ENCODE measurements at regions not wholly inside any gene's neighbourhood (a gene's known extent, or its start where the extent isn't known, plus 50 kb on each side); places are given as distances from the start of the nearest gene placed in this dataset.

DNA sequence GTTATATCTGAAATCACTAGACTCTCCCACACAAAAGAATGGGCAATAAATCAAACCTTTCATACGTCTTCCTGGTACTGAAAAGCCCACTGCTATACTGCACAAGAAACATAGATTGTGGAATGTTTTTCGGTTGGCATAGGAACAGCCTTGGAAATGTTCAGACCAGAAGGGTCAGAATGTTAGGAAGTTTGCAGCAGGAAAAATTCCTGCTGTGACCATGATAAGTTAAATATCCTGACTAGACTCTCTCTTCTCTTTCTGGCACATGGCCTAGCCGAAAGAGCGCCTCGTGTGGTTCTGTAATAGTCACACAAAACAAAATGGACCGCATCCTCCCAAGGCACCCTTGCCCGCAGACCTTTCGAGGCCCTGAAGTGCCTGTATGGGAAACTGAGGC lies 427.2 kb downstream of the COG6 start:
- no peak for DNase-seq

DNA sequence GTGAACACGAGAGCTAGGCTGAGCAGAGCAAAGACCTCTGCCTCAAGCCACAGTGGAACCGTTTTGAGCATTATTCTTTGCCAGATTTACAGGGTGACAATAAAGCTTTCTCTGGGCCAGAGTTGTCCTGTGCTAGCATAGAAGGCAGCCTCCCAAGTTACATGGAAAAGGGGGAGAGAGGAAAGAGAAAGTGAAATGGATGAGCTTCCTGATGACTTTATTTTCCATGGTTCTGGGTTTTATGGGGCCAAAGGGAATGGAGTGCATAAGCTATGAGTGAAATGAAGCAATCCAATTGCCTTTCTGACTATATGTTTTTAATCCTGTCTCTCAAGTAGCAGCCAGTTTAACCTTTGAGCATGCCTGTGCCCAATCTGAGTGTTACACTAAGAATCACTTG lies 428.4 kb downstream of the COG6 start:
- no peak for DNase-seq

DNA sequence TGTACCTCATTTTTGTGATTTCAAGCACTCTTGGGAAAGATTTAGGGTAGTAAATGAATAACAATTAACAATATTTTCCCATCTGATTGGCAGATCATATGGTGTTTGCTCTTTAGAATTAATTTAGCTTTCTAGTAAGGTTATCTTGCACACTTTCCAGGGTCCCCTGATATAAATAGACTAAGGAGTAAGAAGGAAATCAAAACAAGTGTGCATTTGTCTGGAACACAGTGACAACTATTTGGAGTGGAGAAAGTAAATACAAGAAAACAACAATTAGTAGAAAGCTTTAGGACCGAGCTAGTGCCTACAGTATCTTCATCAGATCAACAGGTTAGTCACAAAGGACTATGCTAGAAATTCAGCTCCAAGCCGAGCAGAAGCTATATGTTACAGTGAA lies 429.5 kb downstream of the COG6 start:
- DNase-seq, result no peak

DNA sequence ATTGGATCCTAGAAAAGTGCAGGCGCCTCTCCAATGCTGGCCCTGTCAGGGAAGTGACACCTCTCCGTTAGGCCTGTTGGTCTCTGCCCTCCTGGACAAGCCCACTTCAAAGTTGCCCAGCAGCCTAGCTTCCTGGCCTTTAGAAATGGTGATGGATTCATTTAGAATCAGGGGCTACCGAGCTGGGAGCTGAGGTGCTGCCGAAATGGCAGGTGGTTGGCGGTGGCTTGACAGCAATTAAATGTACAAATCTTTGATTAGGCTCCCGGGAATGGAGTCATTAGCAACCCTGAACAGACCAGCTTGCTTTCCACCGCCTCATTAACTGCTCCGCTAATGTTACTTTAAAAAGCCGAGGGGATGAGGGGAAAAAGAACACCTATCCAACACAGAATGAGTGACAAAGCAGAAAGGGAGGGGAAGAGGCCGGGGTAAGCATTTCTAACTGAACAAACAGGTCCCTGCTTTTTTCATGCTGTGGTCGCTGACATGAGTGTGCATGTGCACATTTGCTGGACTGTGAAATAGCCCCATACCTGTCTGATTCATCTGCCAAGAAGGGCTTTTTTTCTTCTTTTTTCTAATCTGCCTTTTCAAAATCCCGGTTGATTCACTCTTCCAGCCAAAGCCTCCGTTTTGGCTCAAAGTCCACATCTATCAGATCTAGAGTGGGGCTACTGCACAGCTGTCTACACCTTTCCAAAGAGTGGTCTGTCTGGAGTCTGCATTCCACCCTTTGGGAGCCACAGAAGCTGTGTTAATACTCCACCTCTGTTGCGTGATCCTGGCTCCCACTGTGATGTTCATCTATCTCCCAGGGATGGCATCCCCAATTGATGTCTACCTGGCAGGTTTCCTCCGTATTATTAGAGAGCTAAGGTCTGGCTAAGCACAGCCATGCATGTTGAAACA lies 431.9 kb downstream of the COG6 start:
- DNase-seq, result no peak

DNA sequence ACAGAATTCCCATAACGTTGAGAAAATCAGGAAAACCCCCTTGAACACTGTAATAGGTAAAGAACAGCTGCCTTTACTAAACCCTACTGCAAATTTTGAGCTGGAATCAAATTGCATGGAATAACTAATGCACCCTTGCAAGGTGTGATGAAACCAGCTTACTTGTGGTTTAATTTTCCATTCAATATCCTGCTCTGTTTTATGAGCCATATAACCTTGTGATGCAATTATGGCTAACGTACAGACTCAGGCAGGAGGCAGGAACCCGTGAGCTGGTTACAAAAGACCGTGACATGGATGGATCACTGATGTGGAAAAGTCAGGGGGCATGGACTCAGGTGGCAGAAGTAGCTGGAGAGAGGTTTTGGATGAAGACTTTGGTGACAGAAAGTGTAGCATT lies 438.6 kb downstream of the COG6 start:
- no peak for DNase-seq

DNA sequence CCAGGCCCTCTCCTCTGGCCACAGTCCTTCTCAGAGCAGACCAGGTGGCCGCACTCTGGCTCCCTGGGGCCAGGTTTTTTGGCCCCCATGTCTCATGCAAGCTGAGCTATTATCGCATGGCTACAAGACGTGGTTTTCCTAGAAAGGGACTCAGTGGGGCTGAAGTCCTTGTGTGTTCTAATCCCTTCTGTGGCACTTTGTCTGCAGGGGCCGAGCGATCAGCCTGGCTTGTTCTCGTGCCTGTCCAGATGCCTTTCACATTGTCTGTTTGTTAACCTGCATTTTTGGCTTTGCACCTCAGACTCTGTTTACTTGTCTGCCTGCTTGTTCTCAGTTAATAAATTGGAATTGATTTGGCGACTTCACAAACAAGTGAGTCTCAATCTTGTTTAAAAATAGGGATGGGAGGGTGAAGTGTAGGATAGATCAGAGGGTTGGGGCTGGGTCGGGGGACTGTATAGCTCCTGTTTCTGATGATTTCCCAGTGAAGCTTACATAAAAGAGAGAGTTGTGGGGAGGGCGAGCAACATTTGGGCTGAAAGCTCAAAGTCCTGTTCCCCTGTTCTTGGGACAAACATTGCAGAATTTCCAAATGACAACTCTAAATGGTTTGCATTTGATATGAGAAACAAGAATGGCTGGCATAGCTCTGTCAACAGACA lies 440.4 kb downstream of the COG6 start:
- no peak for DNase-seq

DNA sequence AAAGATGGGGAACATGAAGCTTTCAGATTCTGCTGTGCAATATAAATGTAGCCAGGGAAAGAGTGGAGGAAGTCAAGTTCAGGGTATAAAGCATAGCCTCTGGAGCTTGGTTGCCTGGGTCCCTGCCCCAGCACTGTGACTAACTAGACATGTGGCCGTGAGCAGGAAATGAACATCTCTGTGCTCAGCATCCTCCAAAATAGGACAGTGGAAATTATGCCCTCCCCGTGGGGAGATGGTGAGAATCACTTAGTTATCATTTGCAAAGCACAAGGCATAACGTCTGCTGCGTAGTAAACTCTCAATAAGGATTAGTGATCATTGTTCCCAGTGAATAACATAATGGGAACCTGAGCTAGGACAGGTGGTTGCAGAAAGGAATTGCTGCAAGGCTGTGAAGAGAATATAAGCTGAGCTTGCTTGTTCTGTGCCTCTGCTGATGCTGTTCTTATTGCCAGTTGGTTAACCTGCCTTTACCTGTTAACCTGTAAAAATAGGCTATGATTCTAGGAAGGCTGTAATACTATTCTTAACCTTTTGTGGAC lies 441.0 kb downstream of the COG6 start:
- peak; percentile 25 for DNase-seq

DNA sequence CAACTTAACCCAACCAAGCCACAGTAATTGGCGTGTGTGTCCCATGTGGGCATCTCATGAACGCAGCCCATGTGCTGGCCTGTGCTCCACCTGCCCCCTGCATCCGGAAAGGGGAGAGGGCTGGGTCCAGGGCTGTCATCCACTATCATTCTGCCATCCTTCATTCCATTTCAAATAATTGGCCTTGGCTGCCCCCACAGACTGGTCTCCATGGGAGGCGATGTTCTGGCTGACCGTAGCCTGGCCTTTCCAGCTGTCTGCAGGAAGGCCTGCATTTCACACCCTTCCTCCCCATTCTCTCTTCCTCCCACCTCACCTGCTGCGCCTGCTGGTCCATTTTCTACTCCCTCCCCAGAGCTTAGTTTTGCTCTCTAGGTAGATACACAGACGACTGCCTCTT lies 442.8 kb downstream of the COG6 start:
- DNase-seq, result no peak

DNA sequence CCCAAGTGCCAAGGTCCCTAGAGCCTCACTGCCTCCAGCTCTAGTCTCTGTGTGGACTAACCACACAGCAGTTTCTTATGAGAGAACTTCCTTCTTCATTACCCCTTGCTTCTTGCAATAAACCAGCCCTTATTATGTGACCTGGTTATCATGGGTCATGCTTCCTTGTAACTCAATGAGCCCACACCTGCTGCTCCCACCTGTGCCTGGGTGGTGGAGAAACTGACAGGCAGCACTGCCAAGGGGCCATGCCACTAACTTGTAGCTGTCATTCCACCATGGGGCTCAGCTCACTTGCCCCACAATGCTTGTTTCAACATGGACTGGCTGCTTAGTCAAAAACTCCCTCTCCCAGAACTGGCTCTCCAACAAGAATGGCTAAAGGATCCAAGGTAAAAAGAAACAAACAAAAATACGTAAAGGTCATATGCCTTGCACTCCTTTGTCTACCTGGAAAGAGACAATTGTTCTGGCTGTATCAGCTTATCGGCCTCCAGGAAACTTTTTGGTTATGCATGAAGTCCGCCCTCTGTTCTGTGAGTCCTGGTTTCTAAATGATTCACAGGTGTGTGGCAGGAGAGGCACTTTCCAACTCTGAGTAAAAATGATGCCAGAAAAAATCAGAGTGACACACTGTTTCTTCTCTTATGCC lies 446.4 kb downstream of the COG6 start:
- no peak for DNase-seq

DNA sequence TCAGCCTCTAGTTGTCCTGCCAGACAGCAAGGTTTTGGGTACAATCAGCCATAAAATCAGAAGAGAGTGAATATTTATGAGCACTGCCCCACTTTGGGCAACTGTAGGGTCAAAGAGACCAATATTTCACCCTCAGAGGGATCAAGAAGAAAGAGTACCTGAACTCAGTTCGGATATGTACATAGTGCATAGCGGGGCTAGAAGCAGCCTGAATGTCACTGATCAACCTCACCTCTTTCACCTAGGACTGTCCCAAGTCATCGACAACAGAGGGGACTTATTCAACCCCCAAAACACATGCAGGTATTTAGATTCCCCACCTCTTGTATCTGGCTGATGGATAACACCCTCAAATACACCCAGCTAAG lies 446.9 kb downstream of the COG6 start:
- DNase-seq, result no peak

DNA sequence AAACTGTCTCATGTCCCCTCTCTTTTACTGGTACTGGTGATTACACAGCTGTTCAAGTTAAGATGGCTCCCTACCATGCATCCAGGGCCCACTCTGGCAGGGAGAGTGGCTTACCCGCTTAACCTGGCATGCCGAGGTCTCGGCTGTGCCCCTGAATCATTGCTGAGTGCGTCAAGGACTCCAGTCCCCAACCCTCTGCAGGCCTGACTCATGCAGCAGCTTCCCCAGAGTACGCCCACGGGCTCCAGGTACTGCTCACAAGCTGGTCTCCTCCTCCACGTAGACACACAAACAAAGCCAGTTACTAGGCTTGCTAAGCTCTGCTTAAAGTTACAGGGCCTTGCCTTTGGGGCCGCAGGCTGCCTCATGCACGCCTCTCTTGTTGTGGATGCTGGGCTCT lies 447.4 kb downstream of the COG6 start:
- peak; percentile 69 for DNase-seq

DNA sequence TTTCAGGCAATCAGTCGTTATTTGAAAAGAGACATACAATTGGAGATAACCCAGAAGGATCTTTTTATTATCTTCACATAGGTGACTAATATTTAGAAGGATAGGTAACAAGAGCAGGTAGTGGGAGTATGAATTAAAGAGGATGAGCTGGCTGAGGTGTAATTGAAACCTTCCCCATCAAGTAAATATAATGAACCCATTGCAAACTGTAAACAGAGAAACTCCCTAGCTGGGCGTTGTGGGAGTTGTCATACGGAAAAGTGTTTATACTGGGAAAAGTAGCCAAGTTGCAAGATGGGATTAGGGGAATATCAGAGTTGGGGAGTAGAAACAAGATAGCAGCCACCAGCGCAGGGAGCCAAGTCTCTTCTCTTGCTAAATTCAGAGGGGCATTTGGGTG lies 448.4 kb downstream of the COG6 start:
- no peak for DNase-seq

DNA sequence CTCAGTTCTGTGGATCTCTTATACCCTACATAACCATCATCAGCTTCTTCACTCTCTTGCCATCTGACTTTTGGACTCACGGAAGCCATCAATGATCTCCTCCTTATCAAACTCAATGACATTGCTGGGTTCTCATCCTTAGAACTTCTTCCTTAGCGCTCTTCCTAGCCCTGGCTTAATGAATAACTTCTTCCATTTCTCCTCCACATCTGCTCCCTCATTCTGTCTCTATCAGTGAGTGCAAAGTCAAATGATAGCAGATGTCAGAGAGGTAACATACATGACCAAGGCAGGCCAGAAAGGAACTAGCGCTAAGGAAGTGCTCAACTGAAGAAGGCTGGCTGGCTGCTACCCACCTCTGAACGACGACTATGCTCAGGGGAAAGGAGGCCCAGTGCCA lies 449.8 kb downstream of the COG6 start:
- no peak for DNase-seq

DNA sequence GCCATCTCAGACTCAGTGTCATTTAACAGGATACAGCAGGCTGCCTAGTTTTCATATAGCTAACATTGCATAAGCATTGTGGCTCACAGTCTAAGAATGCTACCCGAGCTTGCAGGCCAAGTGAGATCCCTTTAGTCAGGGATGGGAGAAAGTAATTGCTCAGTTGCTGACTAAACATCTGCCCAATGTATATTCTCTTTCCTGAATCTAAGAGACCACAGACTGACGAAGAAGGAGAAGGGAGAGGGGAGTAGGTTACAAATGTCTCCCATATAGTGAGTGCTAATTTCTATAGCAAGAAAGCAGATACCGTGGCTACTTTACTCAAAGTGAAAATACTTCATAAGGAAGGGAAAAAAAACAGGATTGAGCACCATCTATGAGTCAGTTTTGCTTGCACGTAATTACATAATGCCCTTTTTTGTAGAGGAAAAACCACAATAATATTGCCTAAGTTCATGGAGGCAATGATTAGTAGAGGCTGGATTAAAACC lies 453.9 kb downstream of the COG6 start:
- DNase-seq, result no peak

DNA sequence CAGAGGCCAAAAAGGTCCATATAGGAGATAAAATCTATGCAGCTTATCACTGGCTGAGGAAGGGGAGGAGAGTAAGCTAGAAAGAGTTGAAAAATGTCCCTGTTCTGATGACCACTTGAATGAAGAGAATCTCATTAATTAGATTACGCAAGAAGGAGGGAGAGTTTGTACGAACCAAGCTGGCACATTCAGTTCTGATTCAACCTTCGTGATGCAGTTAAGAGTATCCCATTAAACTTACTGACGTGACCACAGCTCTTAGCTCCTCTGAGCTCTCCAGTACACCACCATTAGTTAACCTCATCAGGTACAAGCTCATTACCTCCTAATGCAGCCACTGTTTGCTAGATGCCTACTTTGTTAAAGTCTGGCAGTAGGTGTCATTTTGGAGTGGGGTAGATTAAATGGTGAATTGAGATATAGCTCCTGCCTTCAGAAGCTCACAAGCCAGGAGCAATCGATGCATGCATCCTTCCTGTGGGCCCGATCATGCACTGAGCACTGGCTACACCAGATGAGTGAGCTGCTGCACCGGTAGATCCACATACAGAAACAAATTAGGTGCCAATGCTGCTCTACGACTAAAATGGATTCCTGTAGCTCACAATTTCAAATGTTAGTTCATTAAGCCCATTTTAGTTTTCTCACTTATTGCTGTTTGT lies 458.3 kb downstream of the COG6 start:
- DNase-seq, result no peak

DNA sequence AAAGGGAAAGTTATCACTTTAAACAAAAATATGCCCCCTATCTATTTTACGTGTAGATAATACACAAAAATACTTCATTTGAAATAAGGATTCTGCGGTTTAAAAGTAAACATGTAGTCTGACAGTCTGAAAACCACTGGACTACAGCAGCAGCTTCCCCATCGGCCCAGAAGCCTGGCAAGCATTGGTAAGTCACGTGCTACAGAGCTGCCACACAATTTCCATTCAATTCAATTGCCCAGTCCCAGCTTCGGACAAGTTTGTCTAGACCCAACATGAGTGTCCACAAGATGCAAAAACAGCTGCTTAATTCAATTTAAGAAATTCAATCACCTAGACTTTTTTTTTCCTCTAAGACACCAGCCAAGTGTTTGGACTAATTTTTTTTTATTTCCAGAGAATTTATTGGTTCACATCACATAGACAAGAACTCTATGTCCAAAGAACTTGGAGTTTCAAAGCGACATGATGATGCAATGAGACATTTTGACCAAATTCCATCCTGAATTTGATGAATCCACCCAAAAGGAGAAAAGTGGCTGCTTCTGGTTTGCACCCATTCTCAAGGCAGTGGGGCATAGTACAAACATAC lies 458.9 kb downstream of the COG6 start:
- no peak for DNase-seq

DNA sequence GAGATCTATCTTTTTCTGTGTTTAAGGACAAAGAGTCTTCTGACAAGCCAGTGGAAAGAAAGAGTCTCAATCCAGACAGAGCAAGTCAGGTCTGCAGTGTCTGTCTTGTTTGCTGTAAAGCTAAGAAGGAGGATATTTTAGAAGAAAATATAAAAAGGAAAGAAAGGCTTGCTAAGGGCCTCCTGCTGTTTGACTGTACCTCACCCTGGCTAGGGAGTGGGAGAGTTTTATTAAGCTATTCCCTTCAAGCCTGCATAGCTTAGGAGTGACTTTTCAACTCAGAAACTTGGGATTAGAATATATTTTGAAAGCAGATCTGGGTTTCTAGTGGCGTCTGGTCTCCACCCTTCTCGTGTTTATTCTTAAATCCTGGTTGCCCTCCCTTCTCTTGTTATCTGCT lies 460.0 kb downstream of the COG6 start:
- no peak for DNase-seq

DNA sequence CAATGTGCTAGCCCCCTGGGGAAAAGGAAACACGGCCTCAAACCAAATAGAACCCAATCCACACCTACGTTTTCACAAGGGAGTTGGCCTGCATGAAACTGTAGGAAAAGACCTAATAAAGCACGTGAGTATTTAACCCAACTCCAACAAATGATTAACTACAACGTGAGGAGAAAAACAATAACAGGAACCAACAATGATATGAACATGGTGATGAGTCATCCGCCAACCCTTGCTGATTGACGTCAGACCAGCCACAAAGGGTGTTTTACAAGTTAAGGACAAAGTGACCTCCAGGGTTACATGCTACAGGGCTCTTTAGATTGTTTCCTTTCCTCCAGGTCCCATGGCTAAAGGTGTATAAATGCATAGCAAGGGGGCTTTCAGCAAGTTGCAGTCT lies 460.5 kb downstream of the COG6 start:
- no peak for DNase-seq

DNA sequence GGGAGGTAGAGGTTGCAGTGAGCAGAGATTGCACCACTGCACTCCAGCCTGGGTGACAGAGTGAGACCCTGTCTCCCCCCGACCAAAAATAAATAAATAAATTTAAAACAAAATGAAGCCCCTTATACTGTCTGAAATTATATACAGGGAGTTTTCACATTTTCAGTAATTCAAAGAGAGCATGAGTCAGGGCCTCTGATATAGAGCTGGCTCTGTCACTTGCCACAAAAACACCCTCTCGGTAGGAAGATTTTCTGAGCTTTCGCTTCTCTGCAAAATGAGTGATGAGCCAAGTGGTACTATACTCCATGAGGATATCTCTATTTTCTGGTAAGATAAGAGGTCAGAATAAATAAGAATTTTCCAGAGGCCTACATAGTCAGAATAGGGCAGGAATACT lies 462.9 kb downstream of the COG6 start:
- DNase-seq, result no peak

DNA sequence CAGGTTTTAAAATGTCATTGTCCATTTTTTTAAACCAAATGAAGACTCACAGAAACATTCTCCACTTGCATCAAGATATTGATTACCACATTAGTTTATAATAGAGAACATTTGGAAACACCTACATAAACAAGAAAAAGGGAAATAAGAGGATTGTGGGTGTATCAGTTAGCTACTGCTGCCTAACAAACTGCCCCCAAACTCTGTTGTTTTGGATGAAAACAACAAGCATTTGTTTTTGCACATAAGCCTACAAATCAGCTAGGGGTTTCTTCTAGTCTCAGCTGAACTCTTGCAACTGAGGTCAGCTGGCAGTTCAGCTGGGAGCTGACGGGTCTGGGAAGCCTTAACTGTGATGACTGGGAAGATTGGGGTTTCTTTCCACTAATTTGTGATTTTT lies 464.4 kb downstream of the COG6 start:
- no peak for DNase-seq

DNA sequence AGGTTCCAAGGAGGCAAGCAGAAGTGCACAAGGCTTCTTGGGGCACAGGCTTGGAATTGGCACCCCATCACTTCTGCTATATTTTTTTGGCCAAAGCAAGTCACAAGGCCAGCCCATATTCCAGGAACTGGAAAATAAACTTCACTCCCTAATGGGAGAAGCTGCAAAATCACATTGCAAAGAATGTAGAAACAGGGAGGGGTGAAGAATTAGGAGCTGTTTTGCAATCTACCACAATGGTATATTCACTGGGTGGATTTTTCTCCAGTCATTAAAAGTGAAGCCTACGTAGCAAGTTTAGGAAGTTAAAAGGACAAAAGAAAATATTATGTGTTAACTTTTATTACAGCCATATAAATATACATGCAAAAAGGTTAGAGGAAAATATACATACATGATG lies 464.8 kb downstream of the COG6 start:
- DNase-seq, result no peak

DNA sequence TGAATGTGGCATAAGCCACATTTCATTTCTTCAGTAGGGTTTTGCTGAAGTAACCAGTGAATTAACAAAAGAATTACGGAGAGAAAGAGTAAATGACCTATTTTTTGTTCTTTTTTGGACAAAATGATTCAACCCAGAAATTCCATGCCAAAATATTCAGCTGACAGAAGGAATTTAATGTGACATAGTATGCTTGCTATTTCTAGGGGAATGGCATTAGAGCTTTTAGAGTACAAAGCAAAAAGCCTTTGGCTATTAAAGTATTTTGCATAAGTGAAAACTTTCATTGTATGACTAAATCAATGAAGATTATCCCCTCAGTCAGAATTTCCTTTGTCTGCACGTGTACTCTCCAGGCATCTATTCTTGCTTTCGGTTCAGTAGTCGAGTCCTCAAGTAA lies 465.3 kb downstream of the COG6 start:
- no peak for DNase-seq

DNA sequence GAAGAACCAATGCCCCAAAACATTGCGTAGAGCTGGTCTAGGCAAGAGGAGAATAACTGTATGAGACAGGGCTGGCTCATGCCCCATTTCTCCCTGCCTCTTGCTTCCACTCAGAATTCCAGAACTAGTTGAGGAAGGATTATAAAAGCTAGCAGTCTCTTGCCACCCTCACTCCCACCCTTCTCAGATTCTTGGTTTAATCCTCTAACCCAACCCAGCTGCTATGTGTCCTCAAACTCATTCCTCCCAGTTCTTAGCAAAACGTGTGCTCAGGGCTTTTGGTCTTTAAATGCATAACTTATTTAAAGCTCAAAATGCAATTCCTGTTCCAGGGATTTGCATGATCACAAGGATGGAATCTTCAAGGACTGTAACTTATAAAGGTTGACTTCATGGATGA lies 466.3 kb downstream of the COG6 start:
- no peak for DNase-seq
